ENCODE measurements at regions not wholly inside any gene's neighbourhood (a gene's known extent, or its start where the extent isn't known, plus 50 kb on each side); places are given as distances from the start of the nearest gene placed in this dataset.

DNA sequence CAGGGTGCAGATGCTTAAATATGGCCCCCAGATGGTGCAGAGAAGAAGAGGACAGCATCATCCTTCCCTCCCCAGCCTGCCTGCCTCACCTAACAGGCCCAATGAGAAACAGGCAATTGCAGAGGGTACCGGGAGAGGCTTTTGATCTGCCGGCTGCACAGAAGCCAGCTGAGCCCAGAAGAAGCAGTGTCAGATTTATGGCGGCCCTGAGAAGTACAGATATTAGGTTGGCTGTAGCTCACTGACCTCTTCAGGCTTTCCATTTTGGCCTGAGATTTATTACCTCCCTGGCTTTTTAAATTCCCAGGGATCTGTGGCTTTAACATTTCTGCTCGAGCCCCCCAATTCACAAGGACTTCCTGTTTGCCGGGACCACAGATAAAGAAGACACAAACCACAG is 278.7 kb downstream of the EN1 start:
- TF ChIP-seq YY1 (IDR thresholded peaks at IDR 0.05; ENCODE audit: insufficient read depth, insufficient read length) = no peak
- TF ChIP-seq ZNF274 (IDR thresholded peaks at IDR 0.05; ENCODE audit: low read depth, low read length) = no peak
- TF ChIP-seq SUZ12 (IDR thresholded peaks at IDR 0.05; ENCODE audit: extremely low read depth, insufficient read depth, insufficient read length) = no peak

Measured in NT2/D1 (cell line).